HEK293 (cell line): ENCODE measurements at regions not wholly inside any gene's neighbourhood (a gene's known extent, or its start where the extent isn't known, plus 50 kb on each side); places are given as distances from the start of the nearest gene placed in this dataset.

Experiments
- GFI1B ChIP-seq: fragments of 450-650 bp; formaldehyde crosslinking; IDR thresholded peaks from 2 replicates; pipeline ENCODE4 v1.5.1; 2016; ENCODE audit warnings: missing biosample characterization, missing genetic modification characterization
- HOXA7 ChIP-seq: sonication (generic); formaldehyde crosslinking; IDR thresholded peaks from 2 replicates; pipeline ENCODE4 v1.8.1; 2022; ENCODE audit warnings: missing genetic modification reagents, borderline replicate concordance
- YY1 ChIP-seq: fragments of 450-650 bp; formaldehyde crosslinking; IDR thresholded peaks from 2 replicates; pipeline ENCODE4 v1.5.1; 2018; ENCODE audit warnings: missing biosample characterization, missing genetic modification characterization
- ZNF211 ChIP-seq: fragments of 450-650 bp; formaldehyde crosslinking; IDR thresholded peaks from 2 replicates; pipeline ENCODE4 v1.5.1; 2016; ENCODE audit warnings: low read depth, missing biosample characterization, missing genetic modification characterization
- ZNF239 ChIP-seq: fragments of 450-650 bp; formaldehyde crosslinking; IDR thresholded peaks from 2 replicates; pipeline ENCODE4 v1.5.1; 2016; ENCODE audit warnings: missing biosample characterization, missing genetic modification characterization
- ZNF274 ChIP-seq, 2 experiments: fragments of 200-500 bp in 1 of 2; fragments of 450-650 bp in 1 of 2; sonication (Bioruptor generic) in 1 of 2; formaldehyde crosslinking in 1 of 2; IDR thresholded peaks; 2 replicates each; pipeline versions ENCODE4 v1.5.1 to v1.6.1; 2014 to 2016; ENCODE audit warnings: borderline replicate concordance in 1 of 2, inconsistent platforms in 1 of 2, low read length in 1 of 2, missing biosample characterization in 1 of 2, missing genetic modification characterization in 1 of 2
- ZNF561 ChIP-seq: fragments of 450-650 bp; IDR thresholded peaks from 2 replicates; pipeline ENCODE4 v1.5.1; 2018; ENCODE audit warnings: missing biosample characterization, missing genetic modification characterization, borderline replicate concordance
- ZNF629 ChIP-seq: fragments of 450-650 bp; formaldehyde crosslinking; IDR thresholded peaks from 2 replicates; pipeline ENCODE4 v1.5.1; 2017; ENCODE audit warnings: missing biosample characterization, missing genetic modification characterization
- ZNF701 ChIP-seq: fragments of 450-650 bp; formaldehyde crosslinking; IDR thresholded peaks from 2 replicates; pipeline ENCODE4 v1.5.1; 2016; ENCODE audit warnings: missing biosample characterization, missing genetic modification characterization
- ZNF792 ChIP-seq: fragments of 450-650 bp; formaldehyde crosslinking; IDR thresholded peaks from 2 replicates; pipeline ENCODE4 v1.5.1; 2016; ENCODE audit warnings: missing biosample characterization, missing genetic modification characterization
- TF ChIP-seq, protein P1 (sequence below): fragments of 450-650 bp; formaldehyde crosslinking; IDR thresholded peaks from 2 replicates; pipeline ENCODE4 v1.5.1; 2016; ENCODE audit warnings: missing biosample characterization, missing genetic modification characterization
- TF ChIP-seq, protein P2 (sequence below): fragments of 450-650 bp; formaldehyde crosslinking; IDR thresholded peaks from 2 replicates; pipeline ENCODE4 v1.5.1; 2016; ENCODE audit warnings: missing biosample characterization, missing genetic modification characterization
- TF ChIP-seq, protein P3 (sequence below): fragments of 450-650 bp; formaldehyde crosslinking; IDR thresholded peaks from 2 replicates; pipeline ENCODE4 v1.5.1; 2016; ENCODE audit warnings: missing biosample characterization, missing genetic modification characterization
- TF ChIP-seq, protein P4 (sequence below): fragments of 450-650 bp; formaldehyde crosslinking; IDR thresholded peaks from 2 replicates; pipeline ENCODE4 v1.5.1; 2016; ENCODE audit warnings: missing biosample characterization, missing genetic modification characterization

DNA sequence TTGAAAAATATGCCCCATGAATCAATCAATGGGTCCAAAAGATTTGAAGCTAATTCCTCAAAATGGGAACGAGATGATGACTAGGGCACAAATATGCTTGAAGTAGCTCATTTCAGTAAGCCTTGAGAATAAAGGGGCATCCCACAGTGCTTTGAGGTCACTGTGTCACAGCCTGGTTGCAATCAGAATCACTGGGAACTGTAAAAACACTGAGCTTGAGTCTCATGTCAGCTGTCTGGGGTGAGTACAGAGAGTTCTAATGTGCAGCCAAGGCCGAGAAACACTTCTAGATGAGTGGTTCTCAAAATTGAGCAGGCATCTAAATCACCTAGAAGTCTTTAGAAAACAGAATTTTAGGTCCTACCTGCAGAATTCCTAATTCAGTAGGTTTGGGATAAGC lies 120.5 kb upstream of the EGFL6 start:
- TF ChIP-seq ZNF274 (IDR thresholded peaks at IDR 0.05; ENCODE audit: low read length) (no peak), ZNF274 (tag by site-specific recombination; IDR thresholded peaks at IDR 0.05; ENCODE audit: borderline replicate concordance) (no peak), ZNF701 (tag by site-specific recombination) (no peak), ZNF211 (no peak), GFI1B (no peak), ZNF792 (tag by site-specific recombination) (no peak), ZNF629 (tag by site-specific recombination) (no peak), ZNF239 (tag by site-specific recombination) (no peak), HOXA7 (CRISPR knock-in tag) (no peak), YY1 (tag by site-specific recombination) (no peak), ZNF561 (tag by site-specific recombination) (no peak)
- TF ChIP-seq, protein P1, sequence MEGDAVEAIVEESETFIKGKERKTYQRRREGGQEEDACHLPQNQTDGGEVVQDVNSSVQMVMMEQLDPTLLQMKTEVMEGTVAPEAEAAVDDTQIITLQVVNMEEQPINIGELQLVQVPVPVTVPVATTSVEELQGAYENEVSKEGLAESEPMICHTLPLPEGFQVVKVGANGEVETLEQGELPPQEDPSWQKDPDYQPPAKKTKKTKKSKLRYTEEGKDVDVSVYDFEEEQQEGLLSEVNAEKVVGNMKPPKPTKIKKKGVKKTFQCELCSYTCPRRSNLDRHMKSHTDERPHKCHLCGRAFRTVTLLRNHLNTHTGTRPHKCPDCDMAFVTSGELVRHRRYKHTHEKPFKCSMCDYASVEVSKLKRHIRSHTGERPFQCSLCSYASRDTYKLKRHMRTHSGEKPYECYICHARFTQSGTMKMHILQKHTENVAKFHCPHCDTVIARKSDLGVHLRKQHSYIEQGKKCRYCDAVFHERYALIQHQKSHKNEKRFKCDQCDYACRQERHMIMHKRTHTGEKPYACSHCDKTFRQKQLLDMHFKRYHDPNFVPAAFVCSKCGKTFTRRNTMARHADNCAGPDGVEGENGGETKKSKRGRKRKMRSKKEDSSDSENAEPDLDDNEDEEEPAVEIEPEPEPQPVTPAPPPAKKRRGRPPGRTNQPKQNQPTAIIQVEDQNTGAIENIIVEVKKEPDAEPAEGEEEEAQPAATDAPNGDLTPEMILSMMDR: no peak
- TF ChIP-seq, protein P2, sequence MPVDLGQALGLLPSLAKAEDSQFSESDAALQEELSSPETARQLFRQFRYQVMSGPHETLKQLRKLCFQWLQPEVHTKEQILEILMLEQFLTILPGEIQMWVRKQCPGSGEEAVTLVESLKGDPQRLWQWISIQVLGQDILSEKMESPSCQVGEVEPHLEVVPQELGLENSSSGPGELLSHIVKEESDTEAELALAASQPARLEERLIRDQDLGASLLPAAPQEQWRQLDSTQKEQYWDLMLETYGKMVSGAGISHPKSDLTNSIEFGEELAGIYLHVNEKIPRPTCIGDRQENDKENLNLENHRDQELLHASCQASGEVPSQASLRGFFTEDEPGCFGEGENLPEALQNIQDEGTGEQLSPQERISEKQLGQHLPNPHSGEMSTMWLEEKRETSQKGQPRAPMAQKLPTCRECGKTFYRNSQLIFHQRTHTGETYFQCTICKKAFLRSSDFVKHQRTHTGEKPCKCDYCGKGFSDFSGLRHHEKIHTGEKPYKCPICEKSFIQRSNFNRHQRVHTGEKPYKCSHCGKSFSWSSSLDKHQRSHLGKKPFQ (tag by site-specific recombination): no peak
- TF ChIP-seq, protein P3, sequence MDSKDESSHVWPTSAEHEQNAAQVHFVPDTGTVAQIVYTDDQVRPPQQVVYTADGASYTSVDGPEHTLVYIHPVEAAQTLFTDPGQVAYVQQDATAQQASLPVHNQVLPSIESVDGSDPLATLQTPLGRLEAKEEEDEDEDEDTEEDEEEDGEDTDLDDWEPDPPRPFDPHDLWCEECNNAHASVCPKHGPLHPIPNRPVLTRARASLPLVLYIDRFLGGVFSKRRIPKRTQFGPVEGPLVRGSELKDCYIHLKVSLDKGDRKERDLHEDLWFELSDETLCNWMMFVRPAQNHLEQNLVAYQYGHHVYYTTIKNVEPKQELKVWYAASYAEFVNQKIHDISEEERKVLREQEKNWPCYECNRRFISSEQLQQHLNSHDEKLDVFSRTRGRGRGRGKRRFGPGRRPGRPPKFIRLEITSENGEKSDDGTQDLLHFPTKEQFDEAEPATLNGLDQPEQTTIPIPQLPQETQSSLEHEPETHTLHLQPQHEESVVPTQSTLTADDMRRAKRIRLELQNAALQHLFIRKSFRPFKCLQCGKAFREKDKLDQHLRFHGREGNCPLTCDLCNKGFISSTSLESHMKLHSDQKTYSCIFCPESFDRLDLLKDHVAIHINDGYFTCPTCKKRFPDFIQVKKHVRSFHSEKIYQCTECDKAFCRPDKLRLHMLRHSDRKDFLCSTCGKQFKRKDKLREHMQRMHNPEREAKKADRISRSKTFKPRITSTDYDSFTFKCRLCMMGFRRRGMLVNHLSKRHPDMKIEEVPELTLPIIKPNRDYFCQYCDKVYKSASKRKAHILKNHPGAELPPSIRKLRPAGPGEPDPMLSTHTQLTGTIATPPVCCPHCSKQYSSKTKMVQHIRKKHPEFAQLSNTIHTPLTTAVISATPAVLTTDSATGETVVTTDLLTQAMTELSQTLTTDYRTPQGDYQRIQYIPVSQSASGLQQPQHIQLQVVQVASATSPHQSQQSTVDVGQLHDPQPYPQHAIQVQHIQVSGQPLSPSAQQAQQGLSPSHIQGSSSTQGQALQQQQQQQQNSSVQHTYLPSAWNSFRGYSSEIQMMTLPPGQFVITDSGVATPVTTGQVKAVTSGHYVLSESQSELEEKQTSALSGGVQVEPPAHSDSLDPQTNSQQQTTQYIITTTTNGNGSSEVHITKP (tag by site-specific recombination): no peak
- TF ChIP-seq, protein P4, sequence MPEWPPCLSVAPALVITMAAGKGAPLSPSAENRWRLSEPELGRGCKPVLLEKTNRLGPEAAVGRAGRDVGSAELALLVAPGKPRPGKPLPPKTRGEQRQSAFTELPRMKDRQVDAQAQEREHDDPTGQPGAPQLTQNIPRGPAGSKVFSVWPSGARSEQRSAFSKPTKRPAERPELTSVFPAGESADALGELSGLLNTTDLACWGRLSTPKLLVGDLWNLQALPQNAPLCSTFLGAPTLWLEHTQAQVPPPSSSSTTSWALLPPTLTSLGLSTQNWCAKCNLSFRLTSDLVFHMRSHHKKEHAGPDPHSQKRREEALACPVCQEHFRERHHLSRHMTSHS (tag by site-specific recombination): no peak
